GM21367 (cell line): ENCODE measurements at regions not wholly inside any gene's neighbourhood (a gene's known extent, or its start where the extent isn't known, plus 50 kb on each side); places are given as distances from the start of the nearest gene placed in this dataset.

ENCODE experiments used
- ATAC-seq: cut with Tn5 transposase; IDR thresholded peaks from one replicate; pipeline ENCODE4 v1.9.1; 2021; ENCODE audit not compliant: unreplicated experiment

- ATAC-seq: no peak
Observed at GRCh38 chr1:58993403-58993802, 209.6 kb upstream of the JUN start.

- no peak for ATAC-seq
Observed at GRCh38 chr1:58994664-58995063, 210.8 kb upstream of the JUN start.

GRCh38 chr1:58996341-58997059, 212.7 kb upstream of the JUN start:
- ATAC-seq: peak; percentile 71

GRCh38 chr1:58997060-58997411, 213.2 kb upstream of the JUN start:
- ATAC-seq: peak; percentile 63

GRCh38 chr1:58997637-58998036, 213.8 kb upstream of the JUN start:
- no peak for ATAC-seq

GRCh38 chr1:58999676-59000075, 215.8 kb upstream of the JUN start:
- no peak for ATAC-seq

- no peak for ATAC-seq
Observed at GRCh38 chr1:59004755-59005154, 220.9 kb upstream of the JUN start.

- ATAC-seq: peak; percentile 44
Observed at GRCh38 chr1:59005491-59006288, 221.8 kb upstream of the JUN start.

- ATAC-seq: no peak
Observed at GRCh38 chr1:59006289-59006658, 222.4 kb upstream of the JUN start.

- ATAC-seq: no peak
Observed at GRCh38 chr1:59006932-59007331, 223.1 kb upstream of the JUN start.

- no peak for ATAC-seq
Observed at GRCh38 chr1:59007429-59007819, 223.6 kb upstream of the JUN start.

- ATAC-seq: peak; percentile 46
Observed at GRCh38 chr1:59007820-59008598, 224.2 kb upstream of the JUN start.

- ATAC-seq: no peak
Observed at GRCh38 chr1:59008599-59009347, 224.9 kb upstream of the JUN start.

GRCh38 chr1:59011663-59012062, 227.8 kb upstream of the JUN start:
- ATAC-seq: no peak

GRCh38 chr1:59012378-59012777, 228.5 kb upstream of the JUN start:
- ATAC-seq: no peak

GRCh38 chr1:59013276-59013927, 229.6 kb upstream of the JUN start:
- peak; percentile 38 for ATAC-seq

GRCh38 chr1:59013928-59014279, 230.1 kb upstream of the JUN start:
- no peak for ATAC-seq

GRCh38 chr1:59014827-59015226, 231.0 kb upstream of the JUN start:
- no peak for ATAC-seq

GRCh38 chr1:59015708-59016107, 231.9 kb upstream of the JUN start:
- ATAC-seq: no peak

- ATAC-seq: no peak
Observed at GRCh38 chr1:59016390-59016789, 232.5 kb upstream of the JUN start.
